GM21529 (cell line): ENCODE measurements at regions not wholly inside any gene's neighbourhood (a gene's known extent, or its start where the extent isn't known, plus 50 kb on each side); places are given as distances from the start of the nearest gene placed in this dataset.
"Not testable (repeated sequence)": the region's sequence is repeated elsewhere in the genome, so short reads cannot be mapped to it uniquely, and the experiment has no call there.

Experiments used
- ATAC-seq: cut with Tn5 transposase; IDR thresholded peaks from one replicate; pipeline ENCODE4 v1.9.1; 2021; ENCODE audit not compliant: unreplicated experiment

DNA sequence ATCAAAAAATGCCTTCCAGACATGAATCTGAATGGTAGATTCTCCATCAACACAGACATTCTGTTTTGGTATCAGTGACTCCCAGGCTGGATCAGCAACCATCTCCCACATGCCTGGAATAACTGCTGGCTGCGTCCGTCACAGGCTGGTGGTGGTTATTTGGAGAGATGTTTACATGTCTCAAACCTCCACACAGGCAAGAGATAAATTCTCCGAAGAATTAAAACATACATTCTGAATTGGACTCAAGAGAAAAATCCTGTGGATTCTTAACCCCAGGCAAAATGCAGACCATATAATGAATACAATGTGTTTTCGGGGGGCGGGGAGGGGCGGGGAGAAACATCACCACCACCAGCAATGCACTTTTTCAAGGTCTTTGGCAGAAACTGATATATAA is 108.2 kb downstream of the THBS2 start:
- ATAC-seq, result no peak

GRCh38 chr6:169144356-169144755 is 109.3 kb downstream of the THBS2 start:
- ATAC-seq, result no peak

DNA sequence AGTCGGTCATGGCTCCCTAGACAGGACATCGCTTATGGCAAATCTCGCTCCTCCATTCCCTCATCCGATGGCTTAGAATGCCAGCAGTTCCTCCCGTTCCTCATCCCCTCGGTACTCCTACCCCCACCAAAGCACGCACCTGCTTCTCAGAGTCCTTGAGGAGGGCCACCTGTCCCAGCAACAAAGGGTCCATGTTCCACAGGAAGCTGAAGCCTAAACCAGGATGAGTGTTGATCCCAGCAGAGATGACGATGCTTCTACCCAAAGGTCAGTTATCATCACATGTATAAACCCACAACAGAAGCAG is 111.2 kb downstream of the THBS2 start:
- no peak for ATAC-seq

- ATAC-seq, result no peak
These were observed 111.7 kb downstream of the THBS2 start for GRCh38 chr6:169141671-169142537.

GRCh38 chr6:169140986-169141495 is 112.6 kb downstream of the THBS2 start:
- ATAC-seq, result no peak

DNA sequence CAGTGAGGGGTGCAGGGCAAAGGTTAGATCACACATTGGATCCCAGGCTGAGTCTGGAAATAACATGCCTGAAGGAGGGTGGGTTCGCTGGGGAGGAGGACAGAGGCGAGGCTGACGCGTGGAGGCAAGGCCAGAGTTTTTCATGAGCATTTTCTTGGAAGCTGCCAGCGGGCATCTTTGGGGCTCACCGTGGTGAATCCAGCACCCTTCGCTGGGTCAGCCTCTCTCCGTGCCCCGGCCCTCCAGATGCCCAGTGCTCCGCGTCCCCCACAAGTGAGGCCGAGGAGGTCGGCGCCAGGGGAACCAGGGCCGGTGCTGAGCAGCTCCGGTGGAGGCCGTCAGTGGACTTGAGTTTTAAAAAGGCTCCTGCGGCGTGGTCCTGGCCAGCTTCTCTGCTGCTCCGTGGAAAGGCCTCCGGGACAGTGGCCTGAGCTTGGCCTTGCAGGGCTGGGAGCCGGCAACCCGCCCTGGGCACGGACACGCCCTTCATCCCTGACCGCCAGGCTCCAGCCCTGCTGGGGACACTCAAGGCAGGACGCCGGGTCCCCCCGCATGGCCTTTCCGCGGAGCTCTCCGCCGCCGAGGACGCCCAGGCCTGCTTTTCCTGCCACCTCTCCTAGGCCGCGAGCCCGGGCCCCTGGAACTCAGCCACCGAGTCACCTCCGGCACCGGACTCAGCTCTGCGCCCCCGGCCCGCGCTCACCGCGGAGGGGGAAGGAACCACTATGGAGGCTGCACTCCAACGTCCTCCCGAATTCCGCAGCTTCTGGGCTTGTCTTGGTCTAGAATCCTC is 114.3 kb downstream of the THBS2 start:
- ATAC-seq, result no peak

- no peak for ATAC-seq
These were observed 121.2 kb downstream of the THBS2 start for GRCh38 chr6:169132352-169132940.

DNA sequence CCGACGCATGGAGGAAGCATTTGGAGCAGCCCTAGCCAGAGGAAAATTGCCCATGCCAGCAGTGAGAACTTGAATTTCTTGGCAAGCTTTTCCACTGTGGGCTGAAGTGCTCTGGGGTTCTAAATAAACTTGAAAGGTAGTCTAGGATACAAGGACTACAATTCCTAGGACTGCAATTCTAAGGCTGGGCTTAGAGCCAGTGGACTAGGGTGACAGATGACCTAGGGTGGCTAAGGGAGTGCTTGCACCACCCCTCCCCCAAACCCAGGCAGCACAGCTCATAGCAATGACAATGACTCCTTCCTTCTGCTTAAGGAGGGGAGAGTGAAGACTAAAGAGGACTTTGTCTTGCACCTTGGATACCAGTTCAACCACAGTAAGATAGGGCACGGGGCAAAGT is 122.3 kb downstream of the THBS2 start:
- no peak for ATAC-seq

- no peak for ATAC-seq
These were observed 123.5 kb downstream of the THBS2 start for GRCh38 chr6:169130113-169130512.

GRCh38 chr6:169121013-169121412 is 132.6 kb downstream of the THBS2 start:
- no peak for ATAC-seq

GRCh38 chr6:169119669-169120068 is 134.0 kb downstream of the THBS2 start:
- no peak for ATAC-seq

DNA sequence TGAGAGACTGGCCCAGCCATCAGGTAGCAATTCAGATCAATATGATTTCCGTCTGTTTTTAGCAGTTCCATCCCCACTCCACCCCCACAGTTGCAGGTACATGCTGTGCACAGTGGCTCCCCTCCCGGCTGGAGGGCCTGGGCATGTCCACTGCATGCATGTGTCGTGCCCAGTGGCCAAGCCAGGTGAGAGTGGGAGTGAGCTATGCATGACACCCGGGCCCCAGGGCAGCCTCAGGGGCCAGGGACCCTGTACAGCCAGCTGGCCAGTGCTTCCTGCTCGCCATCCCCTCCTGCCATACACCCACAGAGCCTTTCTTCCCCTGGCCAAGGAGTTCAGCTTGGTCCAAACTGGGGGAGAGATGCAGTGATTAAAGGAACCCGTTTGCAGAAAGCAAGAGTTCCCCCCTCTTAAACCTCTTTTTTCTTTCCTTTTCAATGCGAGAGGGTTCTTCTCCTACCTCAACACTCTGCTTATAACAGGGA is 135.3 kb downstream of the THBS2 start:
- no peak for ATAC-seq

GRCh38 chr6:169117663-169118062 is 136.0 kb downstream of the THBS2 start:
- ATAC-seq, result no peak

DNA sequence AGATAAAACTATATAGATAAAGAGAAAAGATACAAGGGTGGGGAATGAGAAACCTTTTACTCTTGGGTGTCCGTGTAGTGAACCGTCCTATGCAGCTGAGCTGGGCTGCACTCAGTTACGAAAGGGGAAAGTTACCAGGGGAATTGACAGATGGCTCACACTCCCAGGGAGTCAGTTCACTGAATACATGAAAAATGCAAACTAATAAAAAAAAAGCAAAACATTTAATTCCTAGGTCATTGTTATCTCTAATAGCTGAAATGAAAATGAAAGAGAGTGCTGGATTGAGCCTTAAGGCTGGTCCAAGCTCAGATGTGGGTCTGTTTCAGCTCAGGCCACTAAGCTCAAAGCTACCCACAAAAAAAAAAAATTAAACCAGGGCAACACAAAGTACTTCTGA is 138.0 kb downstream of the THBS2 start:
- ATAC-seq, result no peak

DNA sequence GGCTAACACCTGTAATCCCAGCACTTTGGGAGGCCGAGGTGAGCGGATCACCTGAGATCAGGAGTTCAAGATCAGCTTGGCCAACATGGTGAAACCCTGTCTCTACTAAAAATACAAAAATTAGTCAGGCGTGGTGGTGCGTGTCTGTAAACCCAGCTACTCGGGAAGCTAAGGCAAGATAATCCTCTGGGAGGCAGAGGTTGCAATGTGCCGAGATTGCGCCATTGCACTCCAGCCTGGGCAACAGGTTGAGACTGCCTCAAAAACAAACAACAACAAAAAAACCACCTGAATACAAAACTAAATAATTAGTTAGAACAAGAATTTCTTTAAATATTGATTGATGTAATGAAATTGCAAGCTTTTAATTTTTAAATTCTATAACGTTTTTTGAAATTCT is 139.0 kb downstream of the THBS2 start:
- not testable (repeated sequence) for ATAC-seq

DNA sequence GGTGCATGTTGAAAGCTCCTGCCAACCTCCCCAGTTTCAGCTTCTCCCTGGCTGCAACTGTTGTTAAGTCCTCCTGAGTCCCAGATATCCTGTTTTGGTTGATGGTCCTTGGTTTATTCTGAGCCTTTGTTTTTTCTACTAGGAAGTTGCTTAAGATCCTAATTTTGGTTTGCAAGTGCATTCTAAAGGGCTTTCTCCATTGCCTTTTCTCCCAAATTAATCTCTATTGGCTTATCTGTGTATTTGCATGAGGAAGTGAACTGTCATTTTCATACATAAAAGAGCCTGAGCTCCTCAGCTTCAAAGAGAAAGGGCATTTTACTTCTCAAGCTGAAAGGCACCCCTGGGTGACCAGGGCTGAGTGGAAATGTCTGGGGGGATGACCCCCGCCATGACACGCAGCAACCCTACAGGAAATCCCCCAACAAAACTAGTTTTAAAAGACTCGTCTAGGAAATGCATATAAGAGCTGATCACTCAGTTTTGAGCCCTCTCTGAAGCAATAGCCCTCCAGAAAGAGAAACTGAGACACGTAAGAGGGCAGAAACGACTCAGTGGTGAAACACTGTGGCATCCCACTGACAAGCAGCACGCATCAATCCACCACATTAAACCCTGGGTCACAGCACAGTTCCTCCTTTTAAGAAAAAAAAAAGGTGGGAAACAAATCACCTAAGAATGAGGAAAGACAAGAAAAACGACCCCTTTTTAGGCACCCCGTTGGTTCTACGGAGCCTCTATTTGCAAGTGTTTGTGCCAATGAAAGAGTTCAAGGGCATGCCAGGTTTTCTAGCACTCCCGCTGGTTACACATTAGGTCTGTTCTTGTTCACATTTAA is 140.9 kb downstream of the THBS2 start:
- ATAC-seq, result no peak

GRCh38 chr6:169111203-169111602 is 142.4 kb downstream of the THBS2 start:
- no peak for ATAC-seq

GRCh38 chr6:169109411-169110220 is 144.0 kb downstream of the THBS2 start:
- no peak for ATAC-seq

GRCh38 chr6:169108753-169109152 is 144.9 kb downstream of the THBS2 start:
- no peak for ATAC-seq

- no peak for ATAC-seq
These were observed 147.5 kb downstream of the THBS2 start for GRCh38 chr6:169106176-169106575.
